ENCODE measurements at regions not wholly inside any gene's neighbourhood (a gene's known extent, or its start where the extent isn't known, plus 50 kb on each side); places are given as distances from the start of the nearest gene placed in this dataset.

DNA sequence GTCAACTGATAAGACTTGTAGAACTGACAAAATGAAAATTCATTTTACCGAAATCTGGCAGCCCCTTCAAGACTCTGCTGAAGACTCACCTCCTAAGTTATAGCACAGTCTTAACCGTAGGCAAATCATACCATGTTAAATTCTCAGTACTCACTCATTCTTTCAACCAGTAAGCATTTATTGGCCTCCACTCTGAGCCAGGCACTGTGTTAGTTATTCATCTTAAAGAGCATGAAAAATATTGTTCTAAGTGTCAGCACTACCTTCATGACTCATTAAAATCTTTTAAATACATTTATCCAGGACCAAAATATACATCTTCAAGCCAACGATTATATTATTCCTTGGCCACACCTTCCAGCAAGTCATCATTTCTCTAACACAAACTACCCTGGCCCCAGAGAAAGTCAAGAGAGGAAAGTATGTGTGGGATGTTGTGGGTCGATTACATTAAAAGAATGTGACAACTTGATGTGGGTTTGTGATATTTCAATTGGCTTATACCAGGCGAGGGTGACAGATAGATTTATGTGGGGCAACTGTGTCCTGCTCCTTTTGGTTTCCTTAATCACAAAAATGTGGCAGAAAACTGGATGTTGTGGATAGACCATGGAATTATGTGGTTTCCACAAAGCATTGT lies 55.0 kb downstream of the TMEM30B start:
- DNase-seq (ENCODE audit: low read depth) = no peak
- TF ChIP-seq, protein P1, sequence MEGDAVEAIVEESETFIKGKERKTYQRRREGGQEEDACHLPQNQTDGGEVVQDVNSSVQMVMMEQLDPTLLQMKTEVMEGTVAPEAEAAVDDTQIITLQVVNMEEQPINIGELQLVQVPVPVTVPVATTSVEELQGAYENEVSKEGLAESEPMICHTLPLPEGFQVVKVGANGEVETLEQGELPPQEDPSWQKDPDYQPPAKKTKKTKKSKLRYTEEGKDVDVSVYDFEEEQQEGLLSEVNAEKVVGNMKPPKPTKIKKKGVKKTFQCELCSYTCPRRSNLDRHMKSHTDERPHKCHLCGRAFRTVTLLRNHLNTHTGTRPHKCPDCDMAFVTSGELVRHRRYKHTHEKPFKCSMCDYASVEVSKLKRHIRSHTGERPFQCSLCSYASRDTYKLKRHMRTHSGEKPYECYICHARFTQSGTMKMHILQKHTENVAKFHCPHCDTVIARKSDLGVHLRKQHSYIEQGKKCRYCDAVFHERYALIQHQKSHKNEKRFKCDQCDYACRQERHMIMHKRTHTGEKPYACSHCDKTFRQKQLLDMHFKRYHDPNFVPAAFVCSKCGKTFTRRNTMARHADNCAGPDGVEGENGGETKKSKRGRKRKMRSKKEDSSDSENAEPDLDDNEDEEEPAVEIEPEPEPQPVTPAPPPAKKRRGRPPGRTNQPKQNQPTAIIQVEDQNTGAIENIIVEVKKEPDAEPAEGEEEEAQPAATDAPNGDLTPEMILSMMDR (IDR thresholded peaks at IDR 0.05; ENCODE audit: insufficient read depth, low read depth, low read length, missing control alignments) = no peak
- H3K4me3 ChIP-seq (ENCODE audit: low read length) = no peak overlapping the region

DNA sequence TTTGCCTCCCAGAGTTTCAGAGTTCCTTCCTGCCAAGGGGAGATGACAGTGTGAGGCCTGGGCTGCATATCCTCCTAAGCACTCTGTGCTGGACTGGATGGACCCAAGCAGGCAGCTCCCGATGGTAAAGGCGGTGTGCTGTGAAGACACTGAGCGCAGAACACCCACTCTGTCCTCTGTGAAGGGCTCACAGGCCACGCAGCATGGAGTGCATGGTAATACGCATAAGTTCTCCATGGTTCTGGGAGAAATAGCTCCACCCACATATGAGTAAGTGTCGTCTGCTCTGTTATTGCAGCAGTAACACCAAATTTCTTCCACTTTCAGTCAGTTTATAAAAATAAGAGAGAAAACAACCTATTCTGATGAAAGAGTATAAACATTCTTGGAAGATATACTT lies 55.8 kb downstream of the TMEM30B start:
- H3K4me3 ChIP-seq (ENCODE audit: low read length) = no peak overlapping the region
- DNase-seq (ENCODE audit: low read depth) = no peak
- TF ChIP-seq, protein P1 (IDR thresholded peaks at IDR 0.05; ENCODE audit: insufficient read depth, low read depth, low read length, missing control alignments) = no peak

- DNase-seq (ENCODE audit: low read depth) = no peak
- TF ChIP-seq, protein P1 (IDR thresholded peaks at IDR 0.05; ENCODE audit: insufficient read depth, low read depth, low read length, missing control alignments) = no peak
- no peak overlapping the region for H3K4me3 ChIP-seq (ENCODE audit: low read length)
These were observed 57.6 kb downstream of the TMEM30B start for GRCh38 chr14:61223552-61223951.

DNA sequence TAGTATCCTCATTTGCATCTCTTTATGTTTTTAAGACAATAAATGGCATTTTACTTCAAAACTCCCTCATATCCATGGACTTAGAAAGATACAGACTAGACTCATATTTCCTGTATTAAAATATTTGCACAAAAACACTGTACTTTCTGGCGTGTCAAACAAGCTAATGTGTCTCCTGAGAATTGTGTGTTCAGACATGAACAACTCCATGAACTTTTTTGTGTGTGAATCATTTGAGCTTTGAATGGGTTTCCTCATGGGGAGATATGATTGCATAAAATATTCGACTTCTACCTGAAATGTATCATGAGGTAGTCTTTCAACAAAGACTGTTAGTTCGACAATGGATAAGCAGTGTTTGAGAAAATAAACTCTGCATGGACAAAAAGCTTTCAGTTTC lies 58.8 kb downstream of the TMEM30B start:
- TF ChIP-seq, protein P1 (IDR thresholded peaks at IDR 0.05; ENCODE audit: insufficient read depth, low read depth, low read length, missing control alignments) = no peak
- H3K4me3 ChIP-seq (ENCODE audit: low read length) = no peak overlapping the region
- DNase-seq (ENCODE audit: low read depth) = peak; percentile 78

DNA sequence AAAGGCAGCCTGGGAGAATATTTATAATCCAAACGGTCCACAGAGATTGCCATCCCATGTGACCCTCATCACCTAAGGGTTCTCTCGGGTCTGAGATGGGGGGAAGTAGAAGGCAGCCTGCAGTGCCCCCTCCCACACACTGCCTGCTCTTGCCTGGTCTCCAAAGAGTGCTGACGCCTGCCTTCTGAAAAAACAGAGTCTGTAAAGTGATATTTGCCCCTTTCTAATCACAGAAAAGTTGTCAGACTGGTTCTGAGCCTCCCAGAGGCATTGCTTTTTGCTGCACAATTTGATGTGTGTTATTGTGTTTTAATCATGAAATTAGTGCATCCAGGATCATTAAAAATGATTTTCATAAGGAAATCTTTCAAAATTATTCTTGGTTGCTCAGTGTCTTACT lies 59.2 kb downstream of the TMEM30B start:
- peak; percentile 45 for DNase-seq (ENCODE audit: low read depth)
- TF ChIP-seq, protein P1 (IDR thresholded peaks at IDR 0.05; ENCODE audit: insufficient read depth, low read depth, low read length, missing control alignments) = no peak
- H3K4me3 ChIP-seq (ENCODE audit: low read length) = no peak overlapping the region

DNA sequence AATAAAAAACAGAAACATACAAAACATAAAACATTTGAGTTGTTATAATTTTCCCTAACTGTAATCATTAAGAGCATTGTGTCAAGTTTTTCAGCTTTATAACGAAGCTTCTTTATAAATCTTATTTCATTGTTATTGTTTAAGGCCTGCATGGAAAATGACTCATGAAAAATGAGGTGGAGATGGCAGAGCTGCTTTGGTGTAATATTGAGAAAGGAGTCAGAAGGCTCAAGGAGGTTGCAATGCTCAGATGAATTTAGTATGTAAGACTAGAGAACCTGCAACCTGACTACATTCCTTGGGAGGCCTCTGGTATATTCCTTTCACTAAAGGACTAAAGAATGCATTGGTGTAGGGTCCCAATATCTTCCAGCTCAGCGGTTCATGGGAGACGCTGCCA lies 61.5 kb downstream of the TMEM30B start:
- no peak overlapping the region for H3K4me3 ChIP-seq (ENCODE audit: low read length)
- DNase-seq (ENCODE audit: low read depth) = peak; percentile 50
- TF ChIP-seq, protein P1 (IDR thresholded peaks at IDR 0.05; ENCODE audit: insufficient read depth, low read depth, low read length, missing control alignments) = no peak

DNA sequence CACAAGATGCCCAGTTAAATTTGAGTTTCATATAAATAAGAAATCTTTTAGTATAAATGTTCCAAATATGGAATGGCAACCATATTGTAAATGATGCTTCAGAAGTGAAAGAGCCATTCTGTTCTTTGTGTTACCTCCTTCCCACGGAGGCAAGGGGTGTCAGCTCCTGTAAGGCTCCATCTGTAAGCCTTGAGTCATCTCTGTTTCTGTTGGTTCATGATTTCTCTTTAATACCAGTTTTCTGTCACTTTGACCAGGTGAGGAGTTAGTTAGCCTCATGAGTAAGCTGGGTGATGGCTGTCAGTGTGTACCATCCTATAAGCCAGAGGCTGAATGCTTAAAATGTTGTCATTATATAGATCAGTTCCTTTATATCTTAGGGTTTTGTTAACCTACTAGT lies 61.9 kb downstream of the TMEM30B start:
- DNase-seq (ENCODE audit: low read depth) = peak; percentile 58
- TF ChIP-seq, protein P1 (IDR thresholded peaks at IDR 0.05; ENCODE audit: insufficient read depth, low read depth, low read length, missing control alignments) = no peak
- no peak overlapping the region for H3K4me3 ChIP-seq (ENCODE audit: low read length)

Data from epithelial cell of esophagus (primary cell).